C4-2B (cell line): ENCODE measurements at regions not wholly inside any gene's neighbourhood (a gene's known extent, or its start where the extent isn't known, plus 50 kb on each side); places are given as distances from the start of the nearest gene placed in this dataset.

Experiments
- CTCF ChIP-seq: fragments of 450-650 bp; conservative IDR thresholded peaks from 2 replicates; pipeline ENCODE4 v1.5.1; 2017; ENCODE audit warnings: mild to moderate bottlenecking
- ZFX ChIP-seq: fragments of 450-650 bp; IDR thresholded peaks from 2 replicates; pipeline ENCODE4 v1.6.1; 2017

- TF ChIP-seq CTCF, result no peak
- TF ChIP-seq ZFX, result no peak
Observed at GRCh38 chr11:127639916-127640315, 639.3 kb upstream of the KIRREL3 start.
